ENCODE measurements at regions not wholly inside any gene's neighbourhood (a gene's known extent, or its start where the extent isn't known, plus 50 kb on each side); places are given as distances from the start of the nearest gene placed in this dataset.

- H3K4me3 ChIP-seq (ENCODE audit: control insufficient read depth in 2 of 3, extremely low read depth in 1 of 3, insufficient read depth in 2 of 3, low read depth in 1 of 3, low read length in 3 of 3): peak overlapping the region in 2 of 3 experiments; percentile 26 to 39
- dilution Hi-C loops (cut with MboI; ENCODE audit: extremely low pct_ligation_motif_present, low sequenced_read_pairs): no loop called here
These were observed 85.9 kb downstream of the NR2F2 start for GRCh38 chr15:96416218-96416933.

GRCh38 chr15:96416934-96417759 is 86.6 kb downstream of the NR2F2 start:
- H3K9ac ChIP-seq (ENCODE audit: control insufficient read depth, extremely low read depth, insufficient read depth, low read length): no peak overlapping the region
- H3K4me2 ChIP-seq (ENCODE audit: control insufficient read depth, extremely low read depth, insufficient read depth, low read depth, low read length): peak overlapping the region; percentile 54
- no peak overlapping the region for H2AFZ ChIP-seq (ENCODE audit: control insufficient read depth, low read length)
- H3K36me3 ChIP-seq (ENCODE audit: control insufficient read depth in 2 of 2, extremely low read depth in 1 of 2, insufficient read depth in 2 of 2, low read length in 2 of 2): no peaks in the 10 kb centered on the region
- peaks cover 10% of the 10 kb centered on the region for H3K4me1 ChIP-seq (ENCODE audit: control insufficient read depth, extremely low read depth, insufficient read depth, low read length)
- H3K27ac ChIP-seq (ENCODE audit: control insufficient read depth, insufficient read depth, low read length): no peak overlapping the region
- no peaks in the 10 kb centered on the region for H4K20me1 ChIP-seq (ENCODE audit: control insufficient read depth, extremely low read depth, insufficient read depth, low read length)
- no peaks in the 10 kb centered on the region for H3K9me3 ChIP-seq (ENCODE audit: control insufficient read depth, low read depth, low read length)
- DNase-seq (ENCODE audit: low read depth, low spot score) (no peak), FAIRE-seq (peak; percentile 69)
- peak overlapping the region in 2 of 3 experiments; percentile 26 to 39 for H3K4me3 ChIP-seq (ENCODE audit: control insufficient read depth in 2 of 3, extremely low read depth in 1 of 3, insufficient read depth in 2 of 3, low read depth in 1 of 3, low read length in 3 of 3)
- peaks cover 65% of the 10 kb centered on the region for H3K27me3 ChIP-seq (ENCODE audit: control insufficient read depth, extremely low read depth, insufficient read depth, low read length)
- TF ChIP-seq CTCF (optimal IDR thresholded peaks at IDR 0.05 in 1 of 3, IDR thresholded peaks at IDR 0.05 in 1 of 3, conservative IDR thresholded peaks at IDR 0.05 in 1 of 3; ENCODE audit: extremely low read depth in 1 of 3, insufficient read depth in 2 of 3, low read length in 3 of 3) (no peak), EZH2 (IDR thresholded peaks at IDR 0.05; ENCODE audit: low read length) (peak; percentile 80)
- H3K79me2 ChIP-seq (ENCODE audit: control insufficient read depth, insufficient read depth, low read length): no peaks in the 10 kb centered on the region
- no peaks in the 10 kb centered on the region for H3K9me1 ChIP-seq (ENCODE audit: control insufficient read depth, extremely low read depth, insufficient read depth, low read length)
- dilution Hi-C loops (cut with MboI; ENCODE audit: extremely low pct_ligation_motif_present, low sequenced_read_pairs): no loop called here

More at GRCh38 chr15:96416218-96416933, 85.9 kb downstream of the NR2F2 start:
- H3K27me3 ChIP-seq (ENCODE audit: control insufficient read depth, extremely low read depth, insufficient read depth, low read length): peaks cover 73% of the 10 kb centered on the region
- no peaks in the 10 kb centered on the region for H4K20me1 ChIP-seq (ENCODE audit: control insufficient read depth, extremely low read depth, insufficient read depth, low read length)
- no peaks in the 10 kb centered on the region for H3K79me2 ChIP-seq (ENCODE audit: control insufficient read depth, insufficient read depth, low read length)
- H3K4me2 ChIP-seq (ENCODE audit: control insufficient read depth, extremely low read depth, insufficient read depth, low read depth, low read length): peak overlapping the region; percentile 54
- no peaks in the 10 kb centered on the region for H3K36me3 ChIP-seq (ENCODE audit: control insufficient read depth in 2 of 2, extremely low read depth in 1 of 2, insufficient read depth in 2 of 2, low read length in 2 of 2)
- no peak overlapping the region for H3K27ac ChIP-seq (ENCODE audit: control insufficient read depth, insufficient read depth, low read length)
- H3K9me1 ChIP-seq (ENCODE audit: control insufficient read depth, extremely low read depth, insufficient read depth, low read length): no peaks in the 10 kb centered on the region
- no peak overlapping the region for H3K9ac ChIP-seq (ENCODE audit: control insufficient read depth, extremely low read depth, insufficient read depth, low read length)
- FAIRE-seq: no peak
- H3K9me3 ChIP-seq (ENCODE audit: control insufficient read depth, low read depth, low read length): no peaks in the 10 kb centered on the region
- no peak for TF ChIP-seq EZH2 (IDR thresholded peaks at IDR 0.05; ENCODE audit: low read length)
- no peak for TF ChIP-seq CTCF (optimal IDR thresholded peaks at IDR 0.05 in 1 of 3, IDR thresholded peaks at IDR 0.05 in 1 of 3, conservative IDR thresholded peaks at IDR 0.05 in 1 of 3; ENCODE audit: extremely low read depth in 1 of 3, insufficient read depth in 2 of 3, low read length in 3 of 3)
- H2AFZ ChIP-seq (ENCODE audit: control insufficient read depth, low read length): no peak overlapping the region
- H3K4me1 ChIP-seq (ENCODE audit: control insufficient read depth, extremely low read depth, insufficient read depth, low read length): peaks cover 6% of the 10 kb centered on the region
- no peak for DNase-seq (ENCODE audit: low read depth, low spot score)
